ENCODE measurements at regions not wholly inside any gene's neighbourhood (a gene's known extent, or its start where the extent isn't known, plus 50 kb on each side); places are given as distances from the start of the nearest gene placed in this dataset.

- Histone ChIP-seq H3K4me1 (ENCODE audit: control insufficient read depth in 5 of 5, insufficient read depth in 5 of 5, low read length in 5 of 5) (peaks cover 0 to 13% (median 0%) of the 10 kb centered on the region in 5 donors), H3K27me3 (ENCODE audit: control insufficient read depth in 3 of 3, insufficient read depth in 3 of 3, low read length in 2 of 3) (no peaks in the 10 kb centered on the region), H3K9ac (ENCODE audit: insufficient read depth in 1 of 2, low read length in 2 of 2) (no peak overlapping the region), H3K4me3 (no peak overlapping the region), H3K9me3 (ENCODE audit: control insufficient read depth in 4 of 4, insufficient read depth in 3 of 4, low read length in 3 of 4) (no peaks in the 10 kb centered on the region), H3K36me3 (ENCODE audit: control insufficient read depth in 4 of 4, insufficient read depth in 4 of 4, low read length in 4 of 4) (no peaks in the 10 kb centered on the region), H3K27ac (ENCODE audit: low read depth in 1 of 2, low read length in 1 of 2) (no peak overlapping the region)
- TF ChIP-seq CTCF (IDR thresholded peaks at IDR 0.05; ENCODE audit: control extremely low read depth, extremely low read depth): no peak
- DNase-seq (no peak), ATAC-seq (ENCODE audit: insufficient read depth, low FRiP score) (no peak)
Measured at GRCh38 chr13:33626407-33626806, 191.5 kb upstream of the RFC3 start.

GRCh38 chr13:33628662-33629061, 189.3 kb upstream of the RFC3 start:
- DNase-seq (no peak), ATAC-seq (ENCODE audit: insufficient read depth, low FRiP score) (no peak)
- TF ChIP-seq CTCF (IDR thresholded peaks at IDR 0.05; ENCODE audit: control extremely low read depth, extremely low read depth): no peak
- 94 to 95% methylated on average over 6 of the region's 6 CpGs for WGBS, 2 donors
- H3K9me3 ChIP-seq (ENCODE audit: control insufficient read depth in 4 of 4, insufficient read depth in 3 of 4, low read length in 3 of 4): no peaks in the 10 kb centered on the region
- H3K36me3 ChIP-seq (ENCODE audit: control insufficient read depth in 4 of 4, insufficient read depth in 4 of 4, low read length in 4 of 4): no peaks in the 10 kb centered on the region
- H3K4me1 ChIP-seq (ENCODE audit: control insufficient read depth in 5 of 5, insufficient read depth in 5 of 5, low read length in 5 of 5): peaks cover 0 to 13% (median 0%) of the 10 kb centered on the region in 5 donors
- no peaks in the 10 kb centered on the region for H3K27me3 ChIP-seq (ENCODE audit: control insufficient read depth in 3 of 3, insufficient read depth in 3 of 3, low read length in 2 of 3)
- no peak overlapping the region for H3K9ac ChIP-seq (ENCODE audit: insufficient read depth in 1 of 2, low read length in 2 of 2)
- no peak overlapping the region for H3K27ac ChIP-seq (ENCODE audit: low read depth in 1 of 2, low read length in 1 of 2)
- no peak overlapping the region for H3K4me3 ChIP-seq

- ATAC-seq (ENCODE audit: insufficient read depth, low FRiP score) (no peak), DNase-seq (no peak)
- no peak overlapping the region for H3K27ac ChIP-seq (ENCODE audit: low read depth in 1 of 2, low read length in 1 of 2)
- no peaks in the 10 kb centered on the region for H3K27me3 ChIP-seq (ENCODE audit: control insufficient read depth in 3 of 3, insufficient read depth in 3 of 3, low read length in 2 of 3)
- no peaks in the 10 kb centered on the region for H3K36me3 ChIP-seq (ENCODE audit: control insufficient read depth in 4 of 4, insufficient read depth in 4 of 4, low read length in 4 of 4)
- no peak overlapping the region for H3K4me3 ChIP-seq
- WGBS, 2 donors: 83 to 88% methylated on average over 4 of the region's 4 CpGs
- no peak for TF ChIP-seq CTCF (IDR thresholded peaks at IDR 0.05; ENCODE audit: control extremely low read depth, extremely low read depth)
- peaks cover 0 to 13% (median 0%) of the 10 kb centered on the region in 5 donors for H3K4me1 ChIP-seq (ENCODE audit: control insufficient read depth in 5 of 5, insufficient read depth in 5 of 5, low read length in 5 of 5)
- H3K9ac ChIP-seq (ENCODE audit: insufficient read depth in 1 of 2, low read length in 2 of 2): no peak overlapping the region
- H3K9me3 ChIP-seq (ENCODE audit: control insufficient read depth in 4 of 4, insufficient read depth in 3 of 4, low read length in 3 of 4): no peaks in the 10 kb centered on the region
Measured at GRCh38 chr13:33629605-33630360, 188.2 kb upstream of the RFC3 start.

All from lung (tissue), 11 donors.